HUES6 (cell line): ENCODE measurements at regions not wholly inside any gene's neighbourhood (a gene's known extent, or its start where the extent isn't known, plus 50 kb on each side); places are given as distances from the start of the nearest gene placed in this dataset.
"Not testable (repeated sequence)": the region's sequence is repeated elsewhere in the genome, so short reads cannot be mapped to it uniquely, and the experiment has no call there.

Source experiments
- H3K27ac ChIP-seq: 2 replicates; pipeline ENCODE4 v1.7.0; 2013; ENCODE audit warnings: low read depth, mild to moderate bottlenecking, low read length, inconsistent platforms
- H3K27me3 ChIP-seq: 2 replicates; pipeline ENCODE4 v1.6.1; 2013; ENCODE audit warnings: low read length; ENCODE audit not compliant: control insufficient read depth, insufficient read depth
- H3K36me3 ChIP-seq: 2 replicates; pipeline ENCODE4 v1.6.1; 2013; ENCODE audit warnings: low read length; ENCODE audit not compliant: control insufficient read depth, insufficient read depth
- H3K4me1 ChIP-seq: 2 replicates; pipeline ENCODE4 v1.6.1; 2013; ENCODE audit warnings: low read length; ENCODE audit not compliant: control insufficient read depth, insufficient read depth
- H3K4me3 ChIP-seq: 2 replicates; pipeline ENCODE4 v1.5.1; 2013; ENCODE audit warnings: low read depth, low read length
- H3K9ac ChIP-seq: one replicate; pipeline ENCODE4 v1.6.1; 2013; ENCODE audit warnings: mild to moderate bottlenecking, low read length
- H3K9me3 ChIP-seq: 2 replicates; pipeline ENCODE4 v1.6.1; 2013; ENCODE audit warnings: low read depth, low read length; ENCODE audit not compliant: control insufficient read depth, insufficient read depth

DNA sequence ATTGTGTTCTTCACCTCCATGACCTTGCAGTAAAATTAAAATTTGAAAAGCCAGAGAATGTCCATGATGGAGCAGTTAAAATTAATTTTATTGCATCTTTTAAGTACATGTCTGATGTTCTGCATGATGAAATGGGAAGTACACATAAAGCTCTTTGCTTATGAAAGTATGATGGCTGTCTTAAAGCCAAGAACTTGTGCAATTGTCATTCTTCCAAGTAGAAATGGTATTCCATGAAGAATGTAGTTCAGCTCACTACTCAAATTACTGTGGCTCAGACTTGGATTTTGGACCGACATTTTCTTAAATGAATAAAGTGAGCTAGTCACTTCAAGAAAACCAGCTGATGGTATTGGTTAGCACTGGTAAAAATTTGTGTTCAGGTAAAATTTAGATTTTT is 161.7 kb upstream of the CXCL13 start:
- H3K27ac ChIP-seq = no peak overlapping the region

DNA sequence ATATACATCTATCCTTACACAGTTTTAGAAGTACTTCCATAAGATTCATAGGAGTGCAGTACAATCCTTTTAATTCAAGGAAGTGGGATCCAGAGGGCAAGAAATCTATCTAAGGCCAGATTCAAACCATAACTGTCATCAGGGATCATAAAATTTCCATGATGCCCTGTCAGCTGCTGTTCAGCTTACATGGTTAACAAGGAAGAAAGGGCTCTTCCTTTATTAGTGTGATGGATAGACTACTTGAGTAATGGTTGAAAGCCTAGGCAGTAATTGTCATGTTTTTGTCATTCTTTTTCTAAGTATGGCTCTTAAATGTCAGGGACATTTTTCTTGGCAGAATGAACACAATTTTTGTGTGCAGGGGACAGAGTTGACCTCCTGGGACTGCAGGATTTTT is 159.8 kb upstream of the CXCL13 start:
- Histone ChIP-seq H3K4me3 (no peak overlapping the region), H3K9ac (no peak overlapping the region), H3K27me3 (no peaks in the 10 kb centered on the region; the same call in 1 of the 2 replicates), H3K9me3 (no peaks in the 10 kb centered on the region), H3K36me3 (no peaks in the 10 kb centered on the region), H3K27ac (no peak overlapping the region), H3K4me1 (no peaks in the 10 kb centered on the region)

More for the DNA sequence above, 161.7 kb upstream of the CXCL13 start:
- no peaks in the 10 kb centered on the region for H3K9me3 ChIP-seq
- H3K27me3 ChIP-seq = no peaks in the 10 kb centered on the region; the same call in 1 of the 2 replicates
- no peak overlapping the region for H3K4me3 ChIP-seq
- no peaks in the 10 kb centered on the region for H3K4me1 ChIP-seq
- H3K36me3 ChIP-seq = no peaks in the 10 kb centered on the region
- H3K9ac ChIP-seq = no peak overlapping the region

DNA sequence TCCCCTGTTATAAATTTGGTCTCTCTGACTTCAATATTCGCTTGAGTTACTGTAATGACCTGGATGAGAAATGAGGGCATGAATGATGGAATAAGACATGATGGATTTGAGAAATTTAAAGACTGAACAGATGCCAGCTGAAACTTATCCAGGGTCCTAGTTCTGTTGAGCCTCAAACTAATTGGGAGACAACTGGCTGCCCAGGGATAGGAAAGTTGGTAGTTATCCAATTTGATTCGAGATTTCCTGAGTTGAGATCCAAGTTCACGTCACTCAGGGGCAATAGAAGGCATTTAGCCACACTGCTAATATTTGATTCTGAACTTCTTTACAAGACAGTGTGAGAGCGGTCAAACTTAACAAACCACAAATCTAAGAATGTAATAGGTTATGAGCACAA is 159.0 kb upstream of the CXCL13 start:
- Histone ChIP-seq H3K36me3 (no peaks in the 10 kb centered on the region), H3K9me3 (no peaks in the 10 kb centered on the region), H3K4me3 (no peak overlapping the region), H3K4me1 (no peaks in the 10 kb centered on the region), H3K9ac (no peak overlapping the region), H3K27ac (no peak overlapping the region), H3K27me3 (no peaks in the 10 kb centered on the region; the same call in 1 of the 2 replicates)

DNA sequence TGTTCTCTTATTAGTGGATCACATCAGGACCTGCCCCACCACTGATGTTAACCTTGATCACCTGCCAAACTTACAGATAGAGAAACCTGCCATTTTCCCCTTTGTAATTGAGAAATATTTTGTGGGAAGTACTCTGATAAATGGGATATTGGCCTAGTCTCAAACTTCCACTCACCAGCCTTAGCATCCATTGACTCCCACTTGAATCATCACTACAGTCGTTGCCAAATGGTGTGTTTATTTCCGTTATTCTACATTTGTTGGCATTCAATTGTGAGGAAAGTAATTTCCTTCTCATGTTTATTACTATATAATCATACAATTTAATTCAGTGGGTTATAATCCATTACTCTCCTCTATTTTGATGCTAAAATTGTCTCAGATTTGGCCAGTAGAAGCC is 156.4 kb upstream of the CXCL13 start:
- no peaks in the 10 kb centered on the region for H3K9me3 ChIP-seq
- H3K27me3 ChIP-seq = no peaks in the 10 kb centered on the region; the same call in 1 of the 2 replicates
- no peak overlapping the region for H3K9ac ChIP-seq
- no peaks in the 10 kb centered on the region for H3K36me3 ChIP-seq
- no peak overlapping the region for H3K4me3 ChIP-seq
- no peak overlapping the region for H3K27ac ChIP-seq
- no peaks in the 10 kb centered on the region for H3K4me1 ChIP-seq

DNA sequence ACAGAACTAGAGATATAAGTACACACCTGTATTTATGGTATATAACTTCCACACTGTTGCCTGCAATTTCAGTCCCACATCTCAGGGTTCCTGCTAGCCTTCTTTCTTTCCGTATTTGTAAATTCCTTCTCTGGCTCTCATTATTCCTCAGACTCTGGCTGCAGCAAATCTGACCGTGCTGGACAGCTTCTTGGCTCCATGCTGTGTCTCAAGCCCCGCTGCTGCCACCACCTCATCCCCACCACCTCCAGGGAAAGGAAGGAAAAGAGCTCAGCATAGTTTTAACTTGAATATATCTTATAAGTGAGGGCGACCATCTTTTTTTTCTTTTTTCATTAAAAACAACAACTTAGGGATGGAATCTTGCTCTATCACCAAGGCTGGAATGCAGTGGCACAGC is 155.6 kb upstream of the CXCL13 start:
- Histone ChIP-seq H3K27me3 (no peaks in the 10 kb centered on the region; the same call in 1 of the 2 replicates), H3K27ac (no peak overlapping the region), H3K36me3 (no peaks in the 10 kb centered on the region), H3K4me3 (no peak overlapping the region), H3K9ac (no peak overlapping the region), H3K9me3 (no peaks in the 10 kb centered on the region), H3K4me1 (no peaks in the 10 kb centered on the region)

DNA sequence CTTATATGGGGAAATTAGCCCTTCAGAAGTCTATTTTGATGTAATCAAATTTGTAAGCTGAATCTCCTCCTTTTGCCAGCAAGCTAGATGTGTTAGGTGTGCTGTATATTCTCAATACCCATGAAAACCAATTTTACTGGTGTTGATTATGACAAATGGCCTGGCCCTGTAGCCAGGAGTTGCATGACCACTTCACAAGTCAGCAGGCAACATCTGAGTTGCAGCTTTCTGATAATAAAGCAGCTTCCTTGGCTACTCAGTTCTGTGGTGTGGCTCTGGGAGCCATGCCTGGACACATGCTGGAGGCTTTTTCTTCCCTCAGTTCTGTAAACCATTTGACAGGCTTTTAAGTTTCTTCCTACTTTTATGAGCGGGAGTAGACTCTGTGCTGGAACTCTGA is 154.1 kb upstream of the CXCL13 start:
- no peak overlapping the region for H3K9ac ChIP-seq
- no peaks in the 10 kb centered on the region for H3K4me1 ChIP-seq
- H3K4me3 ChIP-seq = no peak overlapping the region
- H3K27me3 ChIP-seq = no peaks in the 10 kb centered on the region; the same call in 1 of the 2 replicates
- no peak overlapping the region for H3K27ac ChIP-seq
- no peaks in the 10 kb centered on the region for H3K9me3 ChIP-seq
- H3K36me3 ChIP-seq = no peaks in the 10 kb centered on the region

DNA sequence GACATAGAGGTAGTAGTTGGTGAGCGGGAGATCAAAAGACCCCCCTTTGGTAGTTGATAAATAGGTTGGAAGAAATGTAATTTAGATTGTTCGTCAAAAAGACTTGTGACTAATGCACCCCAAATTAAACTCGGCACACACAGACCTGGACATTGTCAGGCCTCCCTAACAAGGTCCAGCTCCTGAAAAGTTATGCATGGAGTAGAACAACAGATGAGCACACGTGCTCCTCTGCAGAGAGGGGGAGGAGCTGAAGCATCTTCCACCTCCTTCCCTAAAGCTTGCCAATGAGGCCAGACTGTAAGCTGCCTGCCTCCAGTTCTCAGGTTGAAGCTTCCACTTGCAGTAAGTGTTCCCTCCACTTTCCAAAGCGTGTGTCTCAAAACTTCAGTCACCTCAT is 153.5 kb upstream of the CXCL13 start:
- not testable (repeated sequence) for H3K36me3 ChIP-seq, H3K4me3 ChIP-seq, H3K27me3 ChIP-seq, H3K9me3 ChIP-seq, H3K9ac ChIP-seq, H3K4me1 ChIP-seq, H3K27ac ChIP-seq

DNA sequence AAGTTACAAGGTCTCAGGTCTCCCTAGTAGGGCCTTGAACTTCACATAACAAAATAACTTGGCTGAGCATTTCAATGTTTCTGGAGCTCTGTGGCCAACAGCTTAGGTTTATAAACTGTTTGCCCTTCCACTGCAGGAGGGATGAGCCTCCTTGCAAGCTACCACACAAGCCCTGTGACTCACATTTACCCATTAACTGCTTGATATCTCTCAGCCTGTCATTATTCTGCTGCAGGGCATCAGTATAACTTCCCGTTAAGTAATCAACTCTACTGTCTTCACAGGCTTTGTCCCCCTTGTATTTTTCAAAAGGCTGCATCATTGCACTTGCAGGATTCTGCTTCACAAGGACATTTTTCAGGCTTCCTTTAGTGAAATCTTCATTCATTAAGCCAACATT is 151.7 kb upstream of the CXCL13 start:
- Histone ChIP-seq H3K4me3 (no peak overlapping the region), H3K36me3 (no peaks in the 10 kb centered on the region), H3K27me3 (no peaks in the 10 kb centered on the region), H3K9ac (no peak overlapping the region), H3K4me1 (no peaks in the 10 kb centered on the region), H3K27ac (no peak overlapping the region), H3K9me3 (no peaks in the 10 kb centered on the region)

DNA sequence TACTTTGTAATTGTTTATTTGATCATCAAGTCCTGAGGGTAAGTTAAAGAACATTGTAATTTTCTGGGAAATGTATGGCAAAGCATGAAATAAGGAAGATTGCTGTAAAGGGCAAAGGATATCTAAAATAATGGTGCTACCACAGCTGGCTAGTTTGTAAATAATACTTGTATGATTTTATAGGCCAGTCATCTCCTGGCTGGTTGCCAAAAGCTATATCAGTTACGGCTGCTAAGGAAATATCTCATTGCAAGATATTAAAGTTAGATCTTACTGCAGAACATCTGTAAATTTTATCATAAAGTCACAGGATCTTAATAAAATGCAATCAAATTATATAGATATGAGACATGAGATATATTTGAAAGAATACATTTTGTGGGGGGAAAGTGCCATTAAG is 150.8 kb upstream of the CXCL13 start:
- Histone ChIP-seq H3K9ac (no peak overlapping the region), H3K4me3 (no peak overlapping the region), H3K27me3 (no peaks in the 10 kb centered on the region), H3K9me3 (no peaks in the 10 kb centered on the region), H3K36me3 (no peaks in the 10 kb centered on the region), H3K27ac (no peak overlapping the region), H3K4me1 (no peaks in the 10 kb centered on the region)

DNA sequence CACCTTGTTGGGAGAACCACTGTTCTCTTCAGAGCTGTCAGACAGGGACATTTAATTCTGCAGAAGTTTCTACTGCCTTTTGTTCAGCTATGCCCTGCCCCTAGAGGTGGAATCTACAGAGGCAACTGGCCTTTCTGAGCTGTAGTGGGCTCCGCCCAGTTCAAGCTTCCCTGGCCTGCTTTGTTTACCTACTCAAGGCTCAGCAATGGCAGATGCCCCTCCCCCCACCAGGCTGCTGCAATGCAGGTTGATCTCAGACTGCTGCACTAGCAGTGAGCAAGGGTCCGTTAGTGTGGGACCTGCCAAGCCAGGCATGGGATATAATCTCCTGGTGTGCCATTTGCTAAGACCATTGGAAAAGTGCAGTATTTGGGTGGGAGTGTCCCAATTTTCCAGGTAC is 141.5 kb upstream of the CXCL13 start:
- peaks cover 18% of the 10 kb centered on the region for H3K9me3 ChIP-seq
- not testable (repeated sequence) for H3K4me3 ChIP-seq, H3K4me1 ChIP-seq, H3K9ac ChIP-seq, H3K27ac ChIP-seq, H3K36me3 ChIP-seq, H3K27me3 ChIP-seq

DNA sequence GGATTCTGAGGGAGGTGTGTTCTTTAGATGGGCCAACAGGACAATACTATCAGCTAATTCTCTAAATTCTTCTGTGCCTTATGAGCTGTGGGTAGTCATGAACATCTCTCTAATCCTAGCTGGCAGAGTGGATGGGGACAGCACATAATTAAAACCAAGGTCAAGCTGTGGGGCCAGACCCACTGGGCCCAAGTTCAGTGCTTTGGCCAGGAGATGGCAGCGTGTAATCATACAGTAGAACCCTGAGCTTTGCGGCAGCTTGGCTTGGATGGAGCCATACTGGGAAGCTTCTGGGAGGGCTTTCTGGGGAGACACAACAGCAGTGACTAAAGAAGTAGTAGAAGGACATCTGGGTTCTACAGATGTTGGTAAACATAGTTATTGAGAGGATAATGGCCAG is 140.3 kb upstream of the CXCL13 start:
- no peak overlapping the region for H3K27ac ChIP-seq
- H3K27me3 ChIP-seq = no peaks in the 10 kb centered on the region
- H3K4me3 ChIP-seq = no peak overlapping the region
- H3K9ac ChIP-seq = no peak overlapping the region
- H3K9me3 ChIP-seq = peaks cover 18% of the 10 kb centered on the region
- H3K4me1 ChIP-seq = no peaks in the 10 kb centered on the region
- H3K36me3 ChIP-seq = no peaks in the 10 kb centered on the region

DNA sequence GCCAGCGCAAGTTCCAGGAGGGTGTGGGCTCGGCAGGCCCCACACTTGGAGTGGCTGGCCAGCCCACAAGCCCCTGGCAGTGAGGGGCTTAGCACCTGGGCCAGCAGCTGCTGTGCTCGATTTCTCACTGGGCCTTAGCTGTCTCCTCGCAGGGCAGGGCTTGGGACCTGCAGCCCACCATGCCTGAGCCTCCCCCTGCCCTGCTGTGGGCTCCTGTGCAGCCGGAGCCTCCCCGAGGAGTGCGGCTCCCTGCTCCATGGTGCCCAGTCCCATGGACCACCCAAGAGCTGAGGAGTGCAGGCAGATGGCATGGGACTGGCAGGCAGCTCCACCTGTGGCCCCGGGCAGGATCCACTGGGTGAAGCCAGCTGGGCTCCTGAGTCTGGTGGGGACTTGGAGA is 139.2 kb upstream of the CXCL13 start:
- Histone ChIP-seq H3K27me3 (no peaks in the 10 kb centered on the region), H3K4me3 (no peak overlapping the region), H3K4me1 (no peaks in the 10 kb centered on the region), H3K9me3 (peaks cover 18% of the 10 kb centered on the region), H3K27ac (no peak overlapping the region), H3K9ac (no peak overlapping the region), H3K36me3 (no peaks in the 10 kb centered on the region)
